Nephron progenitor cell (in vitro differentiated cells): ENCODE measurements at regions not wholly inside any gene's neighbourhood (a gene's known extent, or its start where the extent isn't known, plus 50 kb on each side); places are given as distances from the start of the nearest gene placed in this dataset.

Source experiments
- DNase-seq: peaks from one replicate; pipeline ENCODE4 v3.0.0; 2021
- H3K27ac Mint-ChIP-seq: 2 replicates; pipeline ENCODE4 v1.8.0; 2021; ENCODE audit warnings: mild to moderate bottlenecking, moderate library complexity, mixed read lengths
- H3K27me3 Mint-ChIP-seq: 2 replicates; pipeline ENCODE4 v1.8.0; 2021; ENCODE audit warnings: mild to moderate bottlenecking, low read depth, mixed read lengths; ENCODE audit not compliant: poor library complexity
- H3K36me3 Mint-ChIP-seq: 2 replicates; pipeline ENCODE4 v1.8.0; 2021; ENCODE audit warnings: low read depth, mixed read lengths
- H3K4me1 Mint-ChIP-seq: 2 replicates; pipeline ENCODE4 v1.8.0; 2021; ENCODE audit warnings: mixed read lengths
- H3K4me3 Mint-ChIP-seq: 2 replicates; pipeline ENCODE4 v1.8.0; 2021; ENCODE audit warnings: mild to moderate bottlenecking, moderate library complexity, mixed read lengths
- H3K9me3 Mint-ChIP-seq: 2 replicates; pipeline ENCODE4 v1.8.0; 2021; ENCODE audit warnings: mild to moderate bottlenecking, moderate library complexity, mixed read lengths
- TF ChIP-seq, protein P1 (sequence below): fragments of 200-600 bp; sonication (generic); IDR thresholded peaks from 2 replicates; pipeline ENCODE4 v1.5.0; 2021; ENCODE audit warnings: antibody characterized with exemption

DNA sequence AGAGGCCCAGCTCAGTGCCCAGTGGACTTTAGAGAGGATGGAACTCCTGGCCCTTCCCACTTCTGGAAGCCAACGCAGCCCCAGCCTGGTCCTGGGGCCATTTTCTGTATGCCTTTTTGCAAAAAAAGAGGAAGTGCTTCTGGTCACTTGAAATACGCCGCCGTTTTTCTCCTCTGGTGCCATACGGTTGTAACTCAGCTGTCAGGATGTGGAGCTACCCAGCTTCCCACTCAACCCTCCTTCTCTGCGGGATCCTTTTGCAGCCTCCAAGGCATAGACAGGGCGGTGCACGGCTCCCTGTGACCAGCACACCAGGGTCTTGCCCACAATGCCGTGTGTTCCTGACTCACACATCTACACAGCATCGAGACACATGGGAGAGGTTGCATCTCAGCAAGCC lies 369.6 kb downstream of the TCERG1L start:
- Mint-ChIP-seq H3K9me3 (no peaks in the 10 kb centered on the region), H3K27ac (no peak overlapping the region), H3K27me3 (peaks cover 32% of the 10 kb centered on the region), H3K4me1 (no peaks in the 10 kb centered on the region), H3K4me3 (no peak overlapping the region), H3K36me3 (no peaks in the 10 kb centered on the region)
- TF ChIP-seq, protein P1, sequence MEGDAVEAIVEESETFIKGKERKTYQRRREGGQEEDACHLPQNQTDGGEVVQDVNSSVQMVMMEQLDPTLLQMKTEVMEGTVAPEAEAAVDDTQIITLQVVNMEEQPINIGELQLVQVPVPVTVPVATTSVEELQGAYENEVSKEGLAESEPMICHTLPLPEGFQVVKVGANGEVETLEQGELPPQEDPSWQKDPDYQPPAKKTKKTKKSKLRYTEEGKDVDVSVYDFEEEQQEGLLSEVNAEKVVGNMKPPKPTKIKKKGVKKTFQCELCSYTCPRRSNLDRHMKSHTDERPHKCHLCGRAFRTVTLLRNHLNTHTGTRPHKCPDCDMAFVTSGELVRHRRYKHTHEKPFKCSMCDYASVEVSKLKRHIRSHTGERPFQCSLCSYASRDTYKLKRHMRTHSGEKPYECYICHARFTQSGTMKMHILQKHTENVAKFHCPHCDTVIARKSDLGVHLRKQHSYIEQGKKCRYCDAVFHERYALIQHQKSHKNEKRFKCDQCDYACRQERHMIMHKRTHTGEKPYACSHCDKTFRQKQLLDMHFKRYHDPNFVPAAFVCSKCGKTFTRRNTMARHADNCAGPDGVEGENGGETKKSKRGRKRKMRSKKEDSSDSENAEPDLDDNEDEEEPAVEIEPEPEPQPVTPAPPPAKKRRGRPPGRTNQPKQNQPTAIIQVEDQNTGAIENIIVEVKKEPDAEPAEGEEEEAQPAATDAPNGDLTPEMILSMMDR: no peak
- DNase-seq: no peak

DNA sequence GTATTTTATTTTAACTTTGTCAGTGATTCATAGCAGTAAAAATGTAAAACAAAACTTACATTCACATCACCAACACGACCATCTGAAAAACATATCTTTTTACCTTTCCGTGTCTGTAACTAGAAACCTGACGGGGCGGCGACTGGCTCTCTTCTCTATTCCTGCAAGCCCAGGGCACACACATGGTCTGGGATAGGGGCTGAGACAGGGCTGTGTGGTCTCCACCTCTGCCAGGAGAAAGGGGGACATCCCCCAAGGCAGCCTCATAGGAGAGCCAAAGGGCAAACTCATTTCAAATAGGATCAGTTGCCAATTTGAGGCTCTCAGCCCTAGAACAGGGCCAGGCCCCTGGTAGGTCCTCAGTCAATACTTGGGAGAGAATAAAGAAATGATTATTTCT lies 359.4 kb downstream of the TCERG1L start:
- Mint-ChIP-seq H3K27me3 (peaks cover 28% of the 10 kb centered on the region), H3K36me3 (no peaks in the 10 kb centered on the region), H3K9me3 (no peaks in the 10 kb centered on the region), H3K4me3 (no peak overlapping the region), H3K27ac (no peak overlapping the region), H3K4me1 (no peaks in the 10 kb centered on the region)
- no peak for DNase-seq
- TF ChIP-seq, protein P1: no peak

DNA sequence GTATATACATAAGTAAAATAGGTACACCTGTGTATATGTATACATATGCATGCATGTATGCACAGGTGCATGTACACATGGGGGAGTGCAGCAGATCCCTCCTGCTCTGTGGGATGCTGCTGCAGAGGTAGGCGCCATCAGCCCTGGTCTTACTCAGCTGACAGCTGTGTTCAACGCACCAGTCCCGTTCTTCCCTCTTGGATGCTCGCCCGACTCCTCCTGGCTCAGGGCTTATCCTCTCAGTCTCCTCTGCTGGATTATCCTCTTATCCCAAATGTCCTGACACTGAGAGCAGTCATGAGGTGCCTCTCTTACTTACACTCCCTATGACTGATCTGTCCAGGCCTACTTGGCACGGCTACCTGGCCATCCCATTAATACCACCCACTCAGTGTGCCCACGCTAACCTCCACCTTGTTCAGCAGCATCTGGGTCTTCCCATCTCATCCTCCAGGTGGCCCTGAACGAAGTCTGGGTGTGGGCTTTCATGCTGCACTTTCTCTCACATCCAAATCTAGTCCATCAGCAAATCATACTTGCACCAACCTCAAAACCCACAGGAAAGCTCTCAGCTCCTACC lies 357.1 kb downstream of the TCERG1L start:
- H3K27me3 Mint-ChIP-seq: peaks cover 20% of the 10 kb centered on the region
- TF ChIP-seq, protein P1: no peak
- H3K27ac Mint-ChIP-seq: no peak overlapping the region
- H3K4me3 Mint-ChIP-seq: no peak overlapping the region
- no peaks in the 10 kb centered on the region for H3K4me1 Mint-ChIP-seq
- no peaks in the 10 kb centered on the region for H3K9me3 Mint-ChIP-seq
- H3K36me3 Mint-ChIP-seq: no peaks in the 10 kb centered on the region
- DNase-seq: no peak

DNA sequence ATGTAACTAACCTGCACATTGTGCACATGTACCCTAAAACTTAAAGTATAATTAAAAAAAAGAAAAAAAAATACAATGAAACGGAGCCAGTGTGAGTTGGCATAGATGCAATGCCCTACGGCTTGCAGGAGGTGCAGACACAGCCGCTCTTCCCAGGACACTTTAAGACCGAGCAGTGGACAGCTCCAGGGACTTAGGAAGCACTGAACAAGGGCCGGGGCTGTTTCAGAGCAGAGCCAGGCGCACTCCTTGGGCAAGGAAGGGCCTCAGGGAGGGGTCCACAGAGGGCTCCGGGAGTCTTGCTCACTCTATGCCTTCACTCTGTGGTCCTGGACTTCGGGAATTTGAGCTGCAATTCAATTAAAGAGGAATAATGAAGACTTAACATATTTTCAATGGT lies 355.3 kb downstream of the TCERG1L start:
- Mint-ChIP-seq H3K36me3 (no peaks in the 10 kb centered on the region), H3K4me3 (no peak overlapping the region), H3K9me3 (no peaks in the 10 kb centered on the region), H3K27me3 (peaks cover 18% of the 10 kb centered on the region), H3K27ac (no peak overlapping the region), H3K4me1 (no peaks in the 10 kb centered on the region)
- no peak for DNase-seq
- TF ChIP-seq, protein P1: no peak

DNA sequence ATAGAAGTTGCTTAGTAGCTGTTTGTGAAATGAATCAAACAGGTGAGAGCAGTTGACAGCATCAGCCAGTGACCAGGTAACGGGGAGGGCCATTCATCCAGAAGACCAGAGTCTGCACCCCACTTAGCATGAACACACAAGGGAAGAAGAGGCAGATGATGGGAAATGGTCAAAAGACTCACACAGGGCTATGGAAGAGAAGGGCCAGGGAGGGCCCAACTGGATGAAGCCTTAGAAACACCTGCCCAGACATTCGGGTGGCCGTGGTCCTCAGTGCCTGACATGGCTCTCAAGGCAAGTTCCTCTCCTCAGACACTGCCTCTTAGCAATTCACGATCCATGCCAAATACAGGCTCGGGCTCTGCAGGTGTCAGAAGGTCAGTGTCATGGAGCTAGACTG lies 354.1 kb downstream of the TCERG1L start:
- Mint-ChIP-seq H3K36me3 (no peaks in the 10 kb centered on the region), H3K27me3 (peaks cover 14% of the 10 kb centered on the region), H3K4me3 (no peak overlapping the region), H3K4me1 (no peaks in the 10 kb centered on the region), H3K9me3 (no peaks in the 10 kb centered on the region), H3K27ac (no peak overlapping the region)
- DNase-seq: no peak
- TF ChIP-seq, protein P1: no peak

DNA sequence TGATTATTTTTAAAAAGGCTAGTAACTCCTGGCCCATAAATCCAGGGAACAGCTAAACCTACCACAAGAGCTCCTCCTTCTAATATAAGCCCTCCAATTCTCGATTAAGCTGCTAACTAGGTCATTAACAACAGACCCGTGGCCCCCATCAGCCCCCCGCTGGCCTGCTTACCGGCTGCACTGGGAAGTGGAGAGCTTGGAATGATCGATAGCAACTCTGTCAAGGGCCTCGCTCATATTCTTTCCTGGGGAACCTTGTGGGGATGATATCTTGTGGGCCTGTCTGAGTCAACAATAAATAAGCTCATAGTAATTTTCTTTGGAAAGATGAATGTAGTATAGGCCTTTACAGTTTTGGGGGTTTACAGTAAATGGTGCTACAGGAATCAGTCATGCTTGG lies 353.5 kb downstream of the TCERG1L start:
- TF ChIP-seq, protein P1: no peak
- Mint-ChIP-seq H3K9me3 (peaks cover 3% of the 10 kb centered on the region), H3K36me3 (no peaks in the 10 kb centered on the region), H3K27ac (no peak overlapping the region), H3K4me1 (no peaks in the 10 kb centered on the region), H3K4me3 (no peak overlapping the region), H3K27me3 (peaks cover 17% of the 10 kb centered on the region)
- no peak for DNase-seq
